Colonic mucosa (tissue), 4 donors: ENCODE measurements at regions not wholly inside any gene's neighbourhood (a gene's known extent, or its start where the extent isn't known, plus 50 kb on each side); places are given as distances from the start of the nearest gene placed in this dataset.

Source experiments
- DNase-seq: peaks from one replicate; pipeline ENCODE4 v3.0.0-alpha.2; 2020
- H3K27ac ChIP-seq: fragments of 200-600 bp; one replicate; pipeline ENCODE4 v1.8.0; 2021
- H3K27me3 ChIP-seq: fragments of 200-600 bp; one replicate; pipeline ENCODE4 v1.8.0; 2021
- H3K36me3 ChIP-seq: fragments of 200-600 bp; one replicate; pipeline ENCODE4 v1.8.0; 2021
- H3K4me1 ChIP-seq: fragments of 200-600 bp; one replicate; pipeline ENCODE4 v1.8.0; 2021; ENCODE audit warnings: mild to moderate bottlenecking
- H3K4me3 ChIP-seq: fragments of 200-600 bp; one replicate; pipeline ENCODE4 v1.8.0; 2021
- H3K9ac ChIP-seq, 2 donors: one replicate each; pipeline ENCODE4 v1.7.0; 2013; ENCODE audit warnings: control low read depth in 2 of 2, low read depth in 2 of 2, low read length in 2 of 2
- H3K9me3 ChIP-seq: fragments of 200-600 bp; one replicate; pipeline ENCODE4 v1.8.0; 2021
- CTCF ChIP-seq: fragments of 200-600 bp; IDR thresholded peaks from one replicate; pipeline ENCODE4 v1.8.0; 2022; ENCODE audit warnings: antibody characterized with exemption, mild to moderate bottlenecking
- intact Hi-C: fragments of 100-400 bp; cut with DNase I; formaldehyde crosslinking; loops from one replicate; pipeline ENCODE4 v1.14.1; 2022
- donor health status: healthy.
- donor health status: DM: no; HTN: no; CAD: no.
- donor health status: DM: no; HTN: no; CAD: no.

GRCh38 chr7:109226699-109227098 lies 657.0 kb downstream of the DNAJB9 start:
- no peak for TF ChIP-seq CTCF

GRCh38 chr7:109235316-109235715 lies 665.6 kb downstream of the DNAJB9 start:
- H3K4me1 ChIP-seq = no peaks in the 10 kb centered on the region
- DNase-seq = no peak
- no peak overlapping the region for H3K4me3 ChIP-seq
- no peak for TF ChIP-seq CTCF
- H3K9me3 ChIP-seq = no peaks in the 10 kb centered on the region
- H3K27me3 ChIP-seq = no peaks in the 10 kb centered on the region
- intact Hi-C loops = no loop called here
- no peak overlapping the region for H3K27ac ChIP-seq
- H3K36me3 ChIP-seq = no peaks in the 10 kb centered on the region
- no peak overlapping the region for H3K9ac ChIP-seq

More at GRCh38 chr7:109226699-109227098, 657.0 kb downstream of the DNAJB9 start:
- H3K9me3 ChIP-seq = no peaks in the 10 kb centered on the region
- no peaks in the 10 kb centered on the region for H3K27me3 ChIP-seq
- no peaks in the 10 kb centered on the region for H3K36me3 ChIP-seq
- intact Hi-C loops = no loop called here
- H3K27ac ChIP-seq = no peak overlapping the region
- H3K9ac ChIP-seq = no peak overlapping the region
- DNase-seq = no peak
- no peaks in the 10 kb centered on the region for H3K4me1 ChIP-seq
- no peak overlapping the region for H3K4me3 ChIP-seq

- TF ChIP-seq CTCF = no peak
- Histone ChIP-seq H3K4me3 (no peak overlapping the region), H3K9me3 (no peaks in the 10 kb centered on the region), H3K27ac (no peak overlapping the region), H3K9ac (no peak overlapping the region), H3K27me3 (no peaks in the 10 kb centered on the region), H3K36me3 (no peaks in the 10 kb centered on the region), H3K4me1 (no peaks in the 10 kb centered on the region)
- intact Hi-C loops = no loop called here
- DNase-seq = no peak
These were observed 676.8 kb downstream of the DNAJB9 start for GRCh38 chr7:109246330-109247077.

GRCh38 chr7:109256762-109257560 lies 687.3 kb downstream of the DNAJB9 start:
- intact Hi-C loops = no loop called here
- no peak for DNase-seq
- Histone ChIP-seq H3K9me3 (no peaks in the 10 kb centered on the region), H3K4me3 (no peak overlapping the region), H3K36me3 (no peaks in the 10 kb centered on the region), H3K9ac (no peak overlapping the region), H3K27me3 (no peaks in the 10 kb centered on the region), H3K4me1 (no peaks in the 10 kb centered on the region), H3K27ac (no peak overlapping the region)
- TF ChIP-seq CTCF = no peak

GRCh38 chr7:109259151-109259550 lies 689.5 kb downstream of the DNAJB9 start:
- Histone ChIP-seq H3K9me3 (no peaks in the 10 kb centered on the region), H3K4me1 (no peaks in the 10 kb centered on the region), H3K27me3 (no peaks in the 10 kb centered on the region), H3K27ac (no peak overlapping the region), H3K36me3 (no peaks in the 10 kb centered on the region), H3K9ac (no peak overlapping the region), H3K4me3 (no peak overlapping the region)
- no peak for DNase-seq
- intact Hi-C loops = no loop called here
- TF ChIP-seq CTCF = no peak
